GM21825 (cell line): ENCODE measurements at regions not wholly inside any gene's neighbourhood (a gene's known extent, or its start where the extent isn't known, plus 50 kb on each side); places are given as distances from the start of the nearest gene placed in this dataset.

Experiments used
- ATAC-seq: cut with Tn5 transposase; IDR thresholded peaks from one replicate; pipeline ENCODE4 v1.9.1; 2021; ENCODE audit warnings: mild to moderate bottlenecking, moderate library complexity; ENCODE audit not compliant: unreplicated experiment

DNA sequence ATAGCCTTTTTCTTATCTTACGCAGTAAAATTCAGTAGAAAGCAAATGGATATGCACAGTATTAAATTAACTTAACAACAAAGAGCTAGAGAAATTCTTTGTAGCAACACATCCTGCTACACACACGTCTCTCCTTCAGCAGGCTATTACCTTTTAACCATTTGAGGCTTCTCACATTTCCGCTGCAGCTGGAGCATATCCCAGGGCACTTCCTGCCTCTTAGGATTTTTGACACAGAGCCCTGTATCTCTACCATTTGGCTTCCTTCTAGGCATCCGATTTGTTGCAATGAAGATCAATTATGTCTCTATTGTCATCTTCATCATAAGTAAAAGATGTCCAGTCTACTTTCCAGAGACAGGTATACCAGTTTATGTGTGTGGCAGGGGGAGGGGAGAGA is 292.4 kb upstream of the CBLB start:
- ATAC-seq: no peak

DNA sequence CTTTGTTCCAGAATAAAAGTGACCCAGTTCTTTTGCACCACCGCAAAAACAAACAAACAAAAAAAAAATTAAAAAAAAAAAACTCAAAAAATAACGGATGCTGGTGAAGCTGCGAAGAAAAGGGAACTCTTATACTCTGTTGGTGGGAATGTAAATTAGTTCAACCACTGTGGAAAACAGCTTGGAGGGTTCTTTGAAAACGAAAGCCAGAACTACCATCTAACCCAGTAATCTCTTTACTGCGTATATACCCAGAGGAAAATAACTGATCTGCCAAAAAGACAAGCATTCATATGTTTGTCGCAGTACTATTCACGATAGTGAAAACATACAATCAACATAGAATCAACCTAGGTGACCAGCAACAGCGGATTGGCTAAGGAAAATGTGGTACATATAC is 298.9 kb upstream of the CBLB start:
- ATAC-seq: no peak

DNA sequence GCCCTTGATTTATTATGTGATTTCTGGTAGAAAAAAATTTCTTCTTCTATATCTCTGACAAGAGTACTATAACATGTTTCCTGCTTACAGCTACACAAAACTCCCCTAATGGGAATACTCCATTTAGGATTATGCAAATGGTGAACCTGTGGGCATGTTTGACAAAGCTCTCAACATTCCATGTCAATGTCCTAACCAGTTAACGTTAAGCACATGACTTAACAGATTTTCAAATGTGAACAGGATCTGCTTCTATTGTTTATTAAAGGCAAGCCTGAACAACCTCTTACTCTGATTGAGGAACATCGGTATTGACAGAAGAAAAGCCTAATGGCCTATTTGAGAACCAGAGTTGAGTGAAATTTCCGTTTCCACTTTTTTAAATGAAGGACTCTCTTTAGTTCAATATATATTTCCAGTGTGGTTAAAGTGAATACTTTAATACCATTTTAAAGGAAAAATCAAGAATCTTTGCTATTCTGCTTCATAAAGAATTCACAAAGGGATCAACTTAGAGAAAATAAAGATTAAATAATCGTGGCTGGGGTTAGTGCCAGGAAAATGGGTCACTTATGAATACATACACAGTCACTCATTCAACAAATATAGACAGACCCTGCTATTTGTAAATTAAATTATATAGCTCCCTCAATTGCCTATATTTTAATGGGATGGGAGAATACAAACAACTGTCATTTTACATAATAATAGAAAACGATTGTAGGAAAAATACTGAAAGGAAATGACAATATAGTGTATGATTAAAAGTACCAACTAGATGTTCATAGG is 300.3 kb upstream of the CBLB start:
- ATAC-seq: no peak

DNA sequence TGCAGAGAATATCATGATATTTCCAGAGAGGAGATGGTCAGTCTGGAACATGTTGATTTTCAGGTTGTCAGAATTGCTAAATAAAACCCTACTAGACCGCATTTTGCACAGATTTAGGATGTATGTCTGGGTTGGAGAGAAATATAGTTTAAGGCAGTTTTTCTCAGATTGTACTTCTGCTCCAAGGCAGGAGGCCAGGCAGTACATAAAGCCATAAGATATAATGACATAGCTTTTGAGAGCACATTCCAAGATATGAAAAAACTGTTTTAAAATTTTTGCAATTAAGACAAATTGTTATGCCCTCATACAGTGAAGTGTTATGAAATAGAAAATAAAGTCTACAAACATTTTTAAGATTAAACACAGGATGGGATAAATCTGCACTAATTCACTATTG is 301.8 kb upstream of the CBLB start:
- ATAC-seq: no peak

DNA sequence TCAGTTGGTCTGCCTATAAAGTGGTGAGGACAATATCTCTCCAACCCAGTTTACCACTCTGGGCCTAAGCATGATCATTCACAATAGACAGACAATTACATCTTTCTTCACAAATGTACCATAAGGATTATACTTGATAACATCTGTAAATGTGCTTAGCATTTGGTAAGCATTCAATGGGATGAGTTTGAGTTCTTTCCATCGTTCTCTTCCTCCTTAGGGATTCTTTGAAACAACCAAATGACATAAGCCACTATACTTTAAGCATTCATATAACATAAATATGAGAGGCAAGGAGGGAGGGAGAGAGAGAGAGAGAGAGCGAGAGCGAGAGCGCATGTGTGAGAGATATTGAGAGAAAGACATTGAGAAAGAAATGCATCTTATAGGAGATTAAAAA is 303.3 kb upstream of the CBLB start:
- no peak for ATAC-seq

DNA sequence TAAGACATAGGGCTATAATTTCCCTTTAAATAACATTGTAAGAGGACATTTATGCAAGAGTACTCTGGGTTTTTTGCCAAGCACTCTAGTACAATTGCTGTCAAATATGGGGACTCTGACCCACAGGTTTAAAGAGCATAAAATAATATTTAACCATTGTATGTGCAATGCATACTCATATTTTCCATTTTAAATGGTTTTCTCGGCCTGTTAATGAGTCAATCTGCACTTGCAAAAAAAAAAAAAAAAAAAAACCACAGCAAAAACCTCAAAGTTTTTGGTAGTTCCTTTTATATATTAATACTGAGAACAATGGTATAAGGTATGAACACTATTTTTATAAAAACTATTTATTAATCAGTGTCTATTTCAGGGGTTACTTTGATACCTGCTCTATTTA is 304.0 kb upstream of the CBLB start:
- peak; percentile 51 for ATAC-seq

DNA sequence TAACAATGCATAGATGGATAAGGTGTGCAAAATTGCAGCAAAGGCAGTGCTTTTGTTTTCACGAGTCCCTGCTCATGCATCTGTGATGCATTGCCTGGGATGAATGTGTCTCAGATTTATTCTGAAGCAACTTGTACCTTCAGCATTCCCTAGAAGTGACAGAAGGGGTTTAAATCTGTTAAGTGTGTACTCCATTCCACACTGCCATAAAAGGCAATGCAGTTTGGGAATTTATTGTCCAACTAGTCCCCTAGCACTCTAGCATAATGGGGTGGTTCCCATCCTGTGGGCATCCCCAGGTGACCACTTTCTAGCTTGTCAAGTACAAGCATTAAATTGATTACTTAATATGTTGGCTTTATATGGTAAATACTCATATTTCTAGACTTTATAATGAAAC is 306.5 kb upstream of the CBLB start:
- no peak for ATAC-seq

DNA sequence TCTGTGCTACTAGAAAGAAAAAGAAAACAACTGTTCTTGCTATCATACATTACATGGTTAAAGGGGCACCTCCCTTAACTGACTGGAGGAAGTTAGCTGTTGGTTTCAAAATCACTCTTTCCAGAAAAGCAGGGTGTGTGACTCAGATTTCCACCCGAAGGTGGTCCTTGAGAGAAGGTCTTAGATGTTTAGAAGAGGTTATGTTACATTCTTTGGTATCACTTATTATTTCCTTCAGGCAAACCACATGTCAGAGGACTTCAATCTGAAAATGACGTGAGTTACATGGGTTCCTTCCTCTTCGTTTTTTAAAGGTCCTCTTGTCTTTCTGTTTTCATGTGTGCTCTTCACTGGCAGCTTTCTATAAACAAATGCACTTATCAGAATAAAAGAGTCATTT is 307.9 kb upstream of the CBLB start:
- ATAC-seq: peak; percentile 87

DNA sequence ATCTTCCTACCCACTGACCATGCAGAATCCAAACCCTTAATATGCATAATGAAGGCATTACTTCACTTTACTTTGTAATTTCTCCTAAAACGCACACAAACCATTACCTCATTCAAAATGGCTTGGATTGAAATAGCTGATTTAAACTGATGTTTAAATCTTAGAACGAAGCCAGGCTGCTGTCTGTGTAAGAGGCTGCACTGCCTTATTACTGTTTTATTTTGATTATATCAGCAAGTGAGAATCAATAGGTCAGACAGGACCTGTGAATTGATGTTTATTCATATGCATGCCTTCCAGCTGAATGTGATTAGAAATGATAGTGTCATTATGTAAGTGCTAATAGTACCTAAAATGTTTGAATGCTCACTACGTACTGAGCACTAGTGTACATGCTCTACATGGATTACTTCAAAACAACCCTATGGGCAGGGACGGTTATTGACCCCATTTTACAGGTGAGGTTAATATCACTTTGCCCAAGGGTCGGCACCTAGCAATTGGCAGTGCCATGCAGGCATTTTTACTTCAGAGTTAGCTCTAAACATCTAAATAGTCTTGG is 314.2 kb upstream of the CBLB start:
- ATAC-seq: no peak

DNA sequence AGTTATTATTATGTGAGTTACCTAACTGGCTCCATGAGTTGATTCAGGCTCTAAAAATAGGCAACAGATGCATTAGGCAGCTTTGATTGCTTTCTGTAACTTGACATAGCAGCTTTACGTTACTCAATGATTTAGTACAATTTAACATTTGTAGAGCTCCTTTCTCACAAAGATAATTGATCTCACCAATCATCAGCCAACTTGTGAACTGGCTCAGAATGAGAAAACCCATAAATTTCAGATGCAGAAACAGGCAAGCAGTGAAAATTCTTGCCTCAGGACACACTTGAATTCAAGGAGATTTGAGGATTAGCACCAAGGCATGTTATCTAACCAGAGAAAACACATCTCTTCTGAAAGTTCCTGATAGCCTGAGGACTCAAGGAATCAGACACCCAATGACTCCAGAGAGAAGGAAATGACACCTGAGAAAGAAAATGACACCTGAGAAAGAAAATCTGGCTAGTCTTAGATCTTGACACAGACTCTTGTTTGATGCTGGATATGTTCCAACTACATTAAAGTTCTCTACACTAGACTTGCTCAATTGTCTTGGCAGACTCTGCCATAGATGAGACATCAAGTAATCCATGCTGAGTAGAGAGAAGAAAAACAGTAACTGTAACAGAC is 315.1 kb upstream of the CBLB start:
- ATAC-seq: peak; percentile 41

DNA sequence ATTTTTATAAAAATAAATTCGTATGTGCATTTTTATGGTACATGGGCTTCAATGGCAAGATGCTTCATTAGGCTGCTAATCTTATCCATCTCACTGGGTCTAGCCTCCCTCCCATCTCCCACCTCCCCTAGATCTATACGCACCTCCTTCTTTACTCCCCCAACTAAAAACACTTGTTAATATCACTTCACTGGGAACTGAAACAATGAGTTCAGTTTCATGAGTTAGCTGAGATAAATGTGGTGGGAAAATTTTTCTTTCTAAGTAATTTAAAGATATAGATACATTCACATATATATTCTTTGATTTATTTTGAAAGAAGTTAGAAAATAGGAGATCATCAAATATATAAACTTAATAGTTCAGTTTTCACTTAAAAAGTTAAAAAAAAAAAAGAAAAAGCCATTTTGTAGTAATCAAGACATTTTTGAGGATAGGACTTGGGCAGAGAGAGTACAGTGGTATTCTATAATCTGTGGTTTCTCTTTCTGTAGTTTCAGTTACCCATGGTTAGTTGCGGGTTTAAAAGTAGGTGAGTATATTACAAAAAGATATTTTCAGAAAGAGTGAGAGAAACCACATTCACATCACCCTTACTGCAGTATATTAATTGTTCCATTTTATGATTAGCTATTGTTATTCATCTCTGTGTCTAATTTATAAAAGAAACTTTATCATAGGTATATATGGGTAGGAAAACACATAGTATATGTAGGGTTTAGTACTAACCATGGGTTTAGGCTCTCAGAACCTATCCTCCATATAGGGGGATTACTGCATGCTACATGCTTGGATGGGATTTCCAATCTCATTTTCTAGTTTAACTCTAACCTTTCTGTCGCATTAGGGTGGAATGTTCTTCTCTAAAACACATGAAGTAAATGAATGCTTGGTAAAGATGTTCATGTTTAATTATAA is 316.0 kb upstream of the CBLB start:
- ATAC-seq: peak; percentile 91

DNA sequence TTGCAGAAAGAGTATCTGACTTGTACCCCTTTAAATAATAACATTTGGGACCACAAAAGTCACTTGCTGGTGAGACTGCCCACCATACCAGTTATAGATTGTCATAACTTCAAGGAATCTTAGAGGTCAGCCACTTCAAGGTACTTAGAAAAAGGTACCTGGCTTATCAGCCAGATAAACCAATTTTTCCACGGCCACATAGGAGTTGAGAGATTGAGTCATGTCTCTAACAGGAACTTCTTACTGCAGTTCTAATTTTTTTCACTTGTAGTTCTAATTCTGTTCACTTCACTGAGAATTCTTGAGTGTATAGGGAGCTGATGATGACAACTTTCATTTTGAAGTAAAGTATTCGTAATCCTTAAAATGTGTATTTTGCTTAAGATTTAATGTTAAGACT is 317.1 kb upstream of the CBLB start:
- ATAC-seq: no peak

DNA sequence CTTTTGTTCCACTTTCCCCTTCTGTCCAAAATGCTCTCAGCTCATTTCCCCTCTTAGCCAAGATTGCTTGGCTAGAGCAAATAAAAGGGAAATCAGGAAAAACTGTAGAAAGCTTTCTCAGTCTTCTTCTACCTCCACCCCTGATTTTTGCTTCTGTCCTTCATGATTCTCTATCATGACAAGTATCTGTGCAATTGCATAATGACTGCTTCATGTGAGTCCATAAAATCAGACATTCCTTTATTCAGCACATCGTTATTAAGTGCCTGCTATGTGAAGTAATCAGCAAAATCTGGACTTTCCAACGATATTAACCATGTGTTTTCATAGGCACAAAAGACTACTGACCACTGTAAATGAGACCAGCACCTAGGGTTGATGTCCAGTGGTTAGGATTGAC is 321.5 kb upstream of the CBLB start:
- ATAC-seq: no peak

DNA sequence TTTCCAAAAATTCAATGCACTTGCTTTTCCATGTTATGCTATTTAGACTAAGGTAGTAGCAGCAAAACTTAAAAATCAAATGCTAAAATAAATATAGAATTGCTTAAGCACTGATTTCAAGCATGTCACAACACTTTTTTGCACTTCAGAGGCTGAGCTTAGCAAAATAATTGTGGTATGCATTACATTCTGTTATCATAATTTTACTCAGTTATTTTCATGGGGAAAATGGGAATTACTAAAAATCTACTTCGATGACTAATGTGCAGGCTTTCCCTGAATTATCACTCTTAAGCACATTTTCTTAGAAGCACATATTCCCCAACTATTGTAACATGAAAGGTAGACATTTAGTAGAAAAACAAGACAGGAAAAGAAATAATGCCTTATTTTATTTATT is 322.4 kb upstream of the CBLB start:
- no peak for ATAC-seq

DNA sequence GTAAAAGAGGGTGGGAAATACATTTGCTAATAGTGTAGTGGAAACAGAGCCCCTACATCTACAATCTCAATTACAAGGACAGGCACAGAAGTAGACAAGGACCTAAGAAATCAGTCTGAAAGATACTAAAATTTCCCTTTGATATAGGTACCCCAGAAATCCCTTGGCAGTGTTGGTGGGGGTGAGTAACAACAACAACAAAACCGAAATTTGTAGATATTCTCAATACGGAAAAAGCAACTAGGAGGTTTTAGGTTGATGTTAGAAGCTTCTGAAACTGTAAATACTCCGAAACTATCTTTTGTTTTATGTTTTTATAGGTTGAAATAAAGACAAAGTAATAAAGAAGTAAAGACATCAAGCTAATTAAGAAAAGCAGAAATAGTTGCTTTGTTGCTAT is 323.1 kb upstream of the CBLB start:
- ATAC-seq: no peak

DNA sequence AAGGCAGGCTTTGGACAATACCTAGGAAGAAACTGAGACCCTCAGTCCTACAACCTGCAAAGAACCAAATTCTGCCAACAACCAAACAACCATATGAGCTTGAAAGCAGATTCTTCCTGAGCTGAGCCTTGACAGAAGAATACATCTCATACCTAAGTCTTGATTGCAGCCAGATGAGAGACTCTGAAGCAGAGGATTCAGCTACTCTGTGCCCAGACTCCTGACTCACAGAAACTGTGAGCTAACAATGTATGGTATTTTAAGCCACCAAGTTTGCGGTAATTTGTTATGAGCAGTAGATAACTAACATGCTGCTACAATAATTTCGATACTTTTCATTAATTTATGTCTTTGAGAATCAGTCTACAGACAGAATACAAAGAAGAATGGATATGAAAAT is 325.1 kb upstream of the CBLB start:
- no peak for ATAC-seq

DNA sequence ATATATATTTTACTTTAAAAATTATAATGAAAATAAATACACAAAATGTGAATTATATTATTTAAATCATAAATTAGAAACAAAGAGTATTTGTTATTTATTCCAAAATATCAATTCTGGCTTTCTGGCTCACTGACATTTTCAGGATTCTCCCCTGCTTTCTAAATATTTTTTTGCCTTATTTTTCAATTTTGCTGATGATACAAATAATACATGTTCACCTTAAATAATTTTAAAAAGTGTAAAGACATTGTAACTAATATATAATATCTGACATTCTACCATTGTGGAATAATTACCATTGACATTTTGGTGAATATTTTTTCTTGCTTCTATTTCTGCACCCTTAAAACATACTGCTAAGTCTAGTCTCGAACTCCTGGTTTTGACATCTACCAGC is 325.9 kb upstream of the CBLB start:
- ATAC-seq: no peak

DNA sequence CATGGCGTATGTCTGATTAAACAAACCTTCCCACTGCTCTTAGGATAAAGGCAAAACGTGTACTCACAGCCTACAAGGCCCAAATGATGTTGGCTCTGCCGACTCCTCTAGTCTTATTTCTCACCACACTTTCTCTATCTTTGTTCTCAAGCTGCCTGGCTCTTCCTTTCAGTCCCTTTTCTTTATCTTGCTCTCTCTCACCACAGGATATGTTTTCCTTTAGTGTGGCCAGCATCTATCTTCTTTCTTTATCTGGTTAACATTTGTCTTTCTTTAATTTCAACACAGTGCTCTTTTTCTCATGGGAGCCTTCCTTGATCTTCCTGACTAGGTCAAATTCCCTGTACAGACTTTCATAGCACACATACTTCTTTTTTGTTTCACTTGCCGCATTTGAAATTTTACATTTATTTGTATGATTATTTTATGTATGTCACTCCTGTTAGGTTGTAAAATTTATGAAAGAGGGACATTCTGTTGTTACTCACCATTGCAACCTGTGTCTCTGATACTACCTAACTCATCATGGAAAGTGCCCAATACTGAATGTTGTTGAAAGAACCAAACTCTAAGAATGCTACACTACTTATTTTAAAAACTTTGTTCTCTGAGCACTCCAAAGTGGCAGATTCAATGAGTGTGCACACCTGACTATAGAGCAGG is 328.9 kb upstream of the CBLB start:
- no peak for ATAC-seq

DNA sequence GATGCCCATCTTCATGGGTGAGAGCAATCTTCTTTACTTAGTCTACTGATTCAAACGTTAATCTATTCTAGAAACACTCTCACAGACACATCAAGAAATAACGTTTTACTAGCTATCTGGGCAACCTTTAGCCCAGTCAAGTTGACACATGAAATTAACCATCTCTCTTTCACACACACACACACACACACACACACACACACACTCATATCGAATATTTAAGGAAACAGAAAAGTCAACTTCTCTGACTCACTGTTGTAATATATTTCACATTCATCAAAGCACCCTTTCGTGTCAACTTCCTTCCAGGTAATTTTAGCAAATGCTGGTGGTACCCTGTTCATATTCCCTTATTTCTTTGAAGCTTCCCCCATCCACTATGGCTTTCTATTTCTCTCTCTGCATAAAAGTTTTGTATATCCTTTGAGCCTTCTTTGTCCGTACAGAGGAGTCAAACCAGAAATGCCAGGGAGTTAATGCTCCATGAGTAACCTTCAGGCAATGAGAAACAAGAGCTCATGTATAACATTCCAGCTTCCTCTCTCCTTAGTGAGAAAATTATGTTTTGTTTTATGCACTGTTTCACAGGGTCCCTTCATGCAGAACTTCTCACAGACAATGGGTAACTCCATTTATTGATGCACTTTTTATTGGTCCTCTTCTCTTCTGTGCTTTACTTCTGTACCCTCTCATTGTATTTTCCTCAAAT is 335.5 kb upstream of the CBLB start:
- ATAC-seq: no peak

DNA sequence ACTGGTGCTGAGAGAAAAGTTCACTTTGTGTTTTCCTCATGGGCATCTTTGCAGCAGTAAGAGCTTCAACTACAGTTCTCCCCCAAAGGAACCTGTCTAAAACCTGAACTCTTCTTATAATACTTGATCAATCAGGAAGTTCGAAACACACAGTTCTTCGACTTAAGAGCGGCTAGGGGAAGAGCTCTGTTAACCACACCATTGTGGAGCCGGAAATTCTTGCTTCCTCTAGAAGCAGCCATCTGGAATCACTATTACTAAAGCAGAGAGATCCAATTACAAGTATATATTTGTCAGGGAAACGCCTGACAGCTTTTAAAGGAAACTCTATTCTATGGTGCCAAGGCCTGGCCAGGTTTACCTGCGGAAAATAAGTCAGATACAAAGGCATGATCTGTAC is 337.3 kb upstream of the CBLB start:
- peak; percentile 94 for ATAC-seq
